ENCODE measurements at regions not wholly inside any gene's neighbourhood (a gene's known extent, or its start where the extent isn't known, plus 50 kb on each side); places are given as distances from the start of the nearest gene placed in this dataset.

DNA sequence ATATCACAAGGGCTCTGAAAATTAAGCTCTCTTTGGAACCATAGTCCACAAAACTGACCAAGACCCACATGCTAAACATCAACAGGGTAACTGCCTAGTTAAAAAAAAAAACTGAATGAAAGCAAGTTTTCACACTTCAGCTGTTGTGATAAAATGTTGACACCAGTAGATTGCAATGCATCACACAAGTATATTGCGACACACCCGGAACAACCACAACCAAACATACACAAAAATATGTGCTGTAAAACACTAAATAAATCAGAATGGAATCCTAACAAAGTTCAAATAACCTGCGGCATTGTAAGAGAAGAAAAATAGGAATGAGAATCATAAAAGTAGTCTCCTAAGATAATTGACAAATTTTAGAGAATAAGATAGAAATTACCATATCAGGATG lies 710.3 kb downstream of the AACS start:
- TF ChIP-seq POLR2A (IDR thresholded peaks at IDR 0.05): no peak
- TF ChIP-seq, protein P1, sequence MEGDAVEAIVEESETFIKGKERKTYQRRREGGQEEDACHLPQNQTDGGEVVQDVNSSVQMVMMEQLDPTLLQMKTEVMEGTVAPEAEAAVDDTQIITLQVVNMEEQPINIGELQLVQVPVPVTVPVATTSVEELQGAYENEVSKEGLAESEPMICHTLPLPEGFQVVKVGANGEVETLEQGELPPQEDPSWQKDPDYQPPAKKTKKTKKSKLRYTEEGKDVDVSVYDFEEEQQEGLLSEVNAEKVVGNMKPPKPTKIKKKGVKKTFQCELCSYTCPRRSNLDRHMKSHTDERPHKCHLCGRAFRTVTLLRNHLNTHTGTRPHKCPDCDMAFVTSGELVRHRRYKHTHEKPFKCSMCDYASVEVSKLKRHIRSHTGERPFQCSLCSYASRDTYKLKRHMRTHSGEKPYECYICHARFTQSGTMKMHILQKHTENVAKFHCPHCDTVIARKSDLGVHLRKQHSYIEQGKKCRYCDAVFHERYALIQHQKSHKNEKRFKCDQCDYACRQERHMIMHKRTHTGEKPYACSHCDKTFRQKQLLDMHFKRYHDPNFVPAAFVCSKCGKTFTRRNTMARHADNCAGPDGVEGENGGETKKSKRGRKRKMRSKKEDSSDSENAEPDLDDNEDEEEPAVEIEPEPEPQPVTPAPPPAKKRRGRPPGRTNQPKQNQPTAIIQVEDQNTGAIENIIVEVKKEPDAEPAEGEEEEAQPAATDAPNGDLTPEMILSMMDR (IDR thresholded peaks at IDR 0.05 in 4 of 5, conservative IDR thresholded peaks at IDR 0.05 in 1 of 5): no peak

Data from gastrocnemius medialis (tissue), 4 donors.